Frontal cortex (tissue), 3 donors: ENCODE measurements at regions not wholly inside any gene's neighbourhood (a gene's known extent, or its start where the extent isn't known, plus 50 kb on each side); places are given as distances from the start of the nearest gene placed in this dataset.

Experiments used
- DNase-seq, 2 donors: peaks; one replicate each; pipeline ENCODE4 v3.0.0; 2012; ENCODE audit warnings: low spot score in 2 of 2
- FAIRE-seq: peaks from 2 replicates; lab custom pipeline; 2012; peaks lifted over from hg19 to GRCh38; lab: Jason Lieb, UNC
- donor health status: control.
- donor health status: control.
- donor health status: control.

- DNase-seq (no peak), FAIRE-seq (no peak)
These were observed 263.3 kb downstream of the GADD45G start for GRCh38 chr9:89868100-89868499.

GRCh38 chr9:89869793-89870580 is 265.2 kb downstream of the GADD45G start:
- DNase-seq: no peak
- FAIRE-seq: no peak

- DNase-seq (no peak), FAIRE-seq (no peak)
These were observed 267.1 kb downstream of the GADD45G start for GRCh38 chr9:89871871-89872331.

GRCh38 chr9:89872426-89872912 is 267.7 kb downstream of the GADD45G start:
- FAIRE-seq (no peak), DNase-seq (no peak)

- FAIRE-seq (no peak), DNase-seq (no peak)
These were observed 268.3 kb downstream of the GADD45G start for GRCh38 chr9:89872913-89873707.

GRCh38 chr9:89873801-89874200 is 269.0 kb downstream of the GADD45G start:
- DNase-seq: no peak

GRCh38 chr9:89874351-89875321 is 269.8 kb downstream of the GADD45G start:
- FAIRE-seq (no peak), DNase-seq (no peak)

More at GRCh38 chr9:89873801-89874200, 269.0 kb downstream of the GADD45G start:
- no peak for FAIRE-seq

GRCh38 chr9:89877051-89878002 is 272.5 kb downstream of the GADD45G start:
- DNase-seq (no peak), FAIRE-seq (no peak)

GRCh38 chr9:89878003-89878411 is 273.2 kb downstream of the GADD45G start:
- no peak for FAIRE-seq
- no peak for DNase-seq

- peak in 1 of 2 donors; percentile 30 for DNase-seq
- FAIRE-seq: no peak
These were observed 273.9 kb downstream of the GADD45G start for GRCh38 chr9:89878687-89879086.

- no peak for FAIRE-seq
- no peak for DNase-seq
These were observed 274.5 kb downstream of the GADD45G start for GRCh38 chr9:89879276-89879675.

GRCh38 chr9:89879701-89880100 is 274.9 kb downstream of the GADD45G start:
- FAIRE-seq: no peak
- DNase-seq: no peak

GRCh38 chr9:89880161-89880560 is 275.3 kb downstream of the GADD45G start:
- DNase-seq (no peak), FAIRE-seq (no peak)

GRCh38 chr9:89880721-89881120 is 275.9 kb downstream of the GADD45G start:
- no peak for FAIRE-seq
- no peak for DNase-seq

GRCh38 chr9:89881431-89881830 is 276.6 kb downstream of the GADD45G start:
- DNase-seq: no peak
- FAIRE-seq: no peak

- DNase-seq (no peak), FAIRE-seq (no peak)
These were observed 278.1 kb downstream of the GADD45G start for GRCh38 chr9:89882930-89883361.

GRCh38 chr9:89883401-89884341 is 278.9 kb downstream of the GADD45G start:
- DNase-seq (no peak), FAIRE-seq (no peak)
